OCI-LY7 (cell line): ENCODE measurements at regions not wholly inside any gene's neighbourhood (a gene's known extent, or its start where the extent isn't known, plus 50 kb on each side); places are given as distances from the start of the nearest gene placed in this dataset.

Experiments used
- BruUV-seq: library from RNA; stranded (reverse); fragments of 400-500 nt; replicated peaks from 2 replicates; lab custom pipeline; 2021; lab: Mats Ljungman, UMichigan
- CTCF ChIA-PET: fragments of 300-600 bp; sonication (Branson Sonifier 250); formaldehyde crosslinking; loops from one replicate; lab custom pipeline; 2022; ENCODE audit warnings: antibody characterized with exemption; ENCODE audit not compliant: unreplicated experiment; lab: Charles Lee
- POLR2A ChIA-PET: fragments of 300-600 bp; sonication (Branson Sonifier 250); formaldehyde crosslinking; loops from one replicate; lab custom pipeline; 2022; ENCODE audit warnings: antibody characterized with exemption; lab: Charles Lee
- DNase-seq: peaks from one replicate; pipeline ENCODE4 v3.0.0-alpha.2; 2015; ENCODE audit warnings: low spot score
- H2AFZ ChIP-seq: fragments of 200-600 bp; sonication (generic), shearing (Covaris generic); 2 replicates; pipeline ENCODE4 v1.6.1; 2014; ENCODE audit warnings: mild to moderate bottlenecking, antibody characterized with exemption, low read length, moderate library complexity
- H3K27ac ChIP-seq: fragments of 200-600 bp; sonication (generic); 2 replicates; pipeline ENCODE4 v1.5.1; 2014; ENCODE audit warnings: mixed run types, low read depth, mild to moderate bottlenecking, moderate library complexity, low read length, inconsistent platforms; ENCODE audit not compliant: poor library complexity, severe bottlenecking
- H3K36me3 ChIP-seq: fragments of 200-600 bp; sonication (generic); 2 replicates; pipeline ENCODE4 v1.6.1; 2014; ENCODE audit warnings: mild to moderate bottlenecking, antibody characterized with exemption, low read length, moderate library complexity, mixed read lengths; ENCODE audit not compliant: insufficient read depth
- H3K4me1 ChIP-seq: fragments of 200-600 bp; sonication (generic); 2 replicates; pipeline ENCODE4 v1.5.1; 2014; ENCODE audit warnings: mild to moderate bottlenecking, low read length; ENCODE audit not compliant: insufficient read depth, poor library complexity, severe bottlenecking
- H3K4me2 ChIP-seq: fragments of 200-600 bp; sonication (generic); 2 replicates; pipeline ENCODE4 v1.6.1; 2014; ENCODE audit warnings: mild to moderate bottlenecking, low read length
- H3K4me3 ChIP-seq: fragments of 200-600 bp; sonication (generic); 2 replicates; pipeline ENCODE4 v1.5.1; 2014; ENCODE audit warnings: mild to moderate bottlenecking, low read depth, low read length; ENCODE audit not compliant: poor library complexity, severe bottlenecking
- H3K79me2 ChIP-seq: fragments of 200-600 bp; sonication (generic); 2 replicates; pipeline ENCODE4 v1.6.1; 2016; ENCODE audit warnings: low read depth, mild to moderate bottlenecking, low read length, moderate library complexity, mixed read lengths; ENCODE audit not compliant: insufficient read depth
- H3K9me2 ChIP-seq: fragments of 200-600 bp; sonication (generic); 2 replicates; pipeline ENCODE4 v1.6.1; 2016; ENCODE audit warnings: mild to moderate bottlenecking, low read length, mixed read lengths; ENCODE audit not compliant: insufficient read depth
- H3K9me3 ChIP-seq: fragments of 200-600 bp; sonication (generic); 2 replicates; pipeline ENCODE4 v1.6.1; 2014; ENCODE audit warnings: mild to moderate bottlenecking, mixed run types, low read length, mixed read lengths
- H4K20me1 ChIP-seq: fragments of 200-600 bp; sonication (generic); 2 replicates; pipeline ENCODE4 v1.6.1; 2014; ENCODE audit warnings: mild to moderate bottlenecking, antibody characterized with exemption, low read length, moderate library complexity, mixed read lengths; ENCODE audit not compliant: insufficient read depth
- CTCF ChIP-seq: fragments of 200-600 bp; sonication (generic); conservative IDR thresholded peaks from 2 replicates; pipeline ENCODE4 v1.5.1; 2014; ENCODE audit warnings: mild to moderate bottlenecking, antibody characterized with exemption, low read length, moderate library complexity, mixed read lengths
- EZH2phosphoT487 ChIP-seq: fragments of 200-600 bp; sonication (generic); IDR thresholded peaks from 2 replicates; pipeline ENCODE4 v1.6.1; 2018; ENCODE audit warnings: low read depth, borderline replicate concordance, mild to moderate bottlenecking, mixed run types, antibody characterized with exemption, low read length, moderate library complexity, mixed read lengths
- intact Hi-C: fragments of 100-400 bp; cut with micrococcal nuclease; formaldehyde crosslinking; loops from one replicate; pipeline ENCODE4 v1.10.0; 2022; ENCODE audit not compliant: unreplicated experiment

- Histone ChIP-seq H4K20me1 (no peaks in the 10 kb centered on the region), H3K4me1 (no peaks in the 10 kb centered on the region), H3K4me2 (no peak overlapping the region), H2AFZ (no peak overlapping the region), H3K27ac (no peak overlapping the region), H3K79me2 (no peaks in the 10 kb centered on the region), H3K9me3 (no peaks in the 10 kb centered on the region), H3K4me3 (no peak overlapping the region), H3K9me2 (no peaks in the 10 kb centered on the region), H3K36me3 (no peaks in the 10 kb centered on the region)
- TF ChIP-seq EZH2phosphoT487 (no peak), CTCF (no peak)
- intact Hi-C loops: no loop called here
- DNase-seq: no peak
- POLR2A ChIA-PET: no interaction called here
- no TSS peak for BruUV-seq
- CTCF ChIA-PET: no interaction called here
Measured at GRCh38 chr13:74904556-74904955, 577.4 kb downstream of the TBC1D4 start.

GRCh38 chr13:74895042-74895796 is 586.8 kb downstream of the TBC1D4 start:
- H3K36me3 ChIP-seq: no peaks in the 10 kb centered on the region
- H3K27ac ChIP-seq: no peak overlapping the region
- intact Hi-C loops: no loop called here
- no peaks in the 10 kb centered on the region for H4K20me1 ChIP-seq
- H3K9me2 ChIP-seq: no peaks in the 10 kb centered on the region
- H3K9me3 ChIP-seq: no peaks in the 10 kb centered on the region
- ChIA-PET CTCF (no interaction called here), POLR2A (interaction anchor here (0.6 kb wide), 1 partner anchor 1420 kb away, joined by 4 read pairs; no protein-coding TSS in a partner anchor)
- no peak for DNase-seq
- no peaks in the 10 kb centered on the region for H3K79me2 ChIP-seq
- no peaks in the 10 kb centered on the region for H3K4me1 ChIP-seq
- no peak overlapping the region for H2AFZ ChIP-seq
- TF ChIP-seq CTCF: no peak
- no peak for TF ChIP-seq EZH2phosphoT487
- no TSS peak for BruUV-seq
- H3K4me2 ChIP-seq: no peak overlapping the region
- H3K4me3 ChIP-seq: no peak overlapping the region

GRCh38 chr13:74892096-74892495 is 589.9 kb downstream of the TBC1D4 start:
- Histone ChIP-seq H3K4me1 (no peaks in the 10 kb centered on the region), H4K20me1 (no peaks in the 10 kb centered on the region), H3K4me3 (no peak overlapping the region), H2AFZ (no peak overlapping the region), H3K4me2 (no peak overlapping the region), H3K79me2 (no peaks in the 10 kb centered on the region), H3K9me2 (no peaks in the 10 kb centered on the region), H3K36me3 (no peaks in the 10 kb centered on the region), H3K27ac (no peak overlapping the region), H3K9me3 (no peaks in the 10 kb centered on the region)
- ChIA-PET POLR2A (no interaction called here), CTCF (no interaction called here)
- no peak for DNase-seq
- TF ChIP-seq EZH2phosphoT487 (no peak), CTCF (no peak)
- BruUV-seq: no TSS peak
- intact Hi-C loops: no loop called here
